RPMI8226 (cell line): ENCODE measurements at regions not wholly inside any gene's neighbourhood (a gene's known extent, or its start where the extent isn't known, plus 50 kb on each side); places are given as distances from the start of the nearest gene placed in this dataset.
"Not testable (repeated sequence)": the region's sequence is repeated elsewhere in the genome, so short reads cannot be mapped to it uniquely, and the experiment has no call there.

Experiments used
- DNase-seq: peaks from one replicate; pipeline ENCODE4 v3.0.0-alpha.2; 2015

DNA sequence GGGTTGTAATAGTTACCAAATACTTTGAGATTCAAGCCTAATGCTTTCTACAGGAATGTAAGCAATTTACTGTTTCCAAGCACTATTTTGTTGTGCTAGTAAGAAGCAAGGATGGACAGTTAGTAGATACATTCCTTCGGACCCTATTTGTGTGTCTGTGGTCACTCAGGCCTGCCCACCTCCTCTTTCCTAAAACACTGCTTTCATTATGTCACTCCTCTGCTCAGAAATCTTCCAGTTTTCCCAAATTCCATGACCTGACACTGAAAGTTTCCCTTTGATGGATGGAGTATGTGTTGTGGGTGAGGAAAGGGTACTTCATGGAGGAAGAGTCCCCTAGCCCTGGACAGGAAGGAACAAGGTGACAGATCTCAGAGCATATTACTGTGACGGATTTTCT, 141.1 kb downstream of the DISP1 start:
- no peak for DNase-seq

DNA sequence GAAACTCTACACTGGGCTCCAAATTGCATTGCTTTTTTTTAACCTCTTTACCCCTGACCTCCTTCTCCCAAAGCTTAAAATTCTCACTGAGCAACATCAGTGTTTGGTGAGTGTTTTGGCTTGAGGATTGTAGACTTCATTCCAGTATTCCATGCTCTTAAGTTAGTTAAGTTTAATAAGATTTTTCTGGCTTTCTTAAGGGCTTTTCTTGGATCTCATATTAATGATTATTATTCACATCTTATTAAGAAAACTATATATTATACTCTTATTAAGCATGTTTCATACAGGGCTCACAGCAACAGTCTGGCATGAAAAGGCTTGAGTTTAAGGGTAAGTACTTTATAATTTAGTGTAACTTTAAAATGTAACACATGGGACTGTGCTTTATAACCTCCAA, 141.8 kb downstream of the DISP1 start:
- DNase-seq = no peak

DNA sequence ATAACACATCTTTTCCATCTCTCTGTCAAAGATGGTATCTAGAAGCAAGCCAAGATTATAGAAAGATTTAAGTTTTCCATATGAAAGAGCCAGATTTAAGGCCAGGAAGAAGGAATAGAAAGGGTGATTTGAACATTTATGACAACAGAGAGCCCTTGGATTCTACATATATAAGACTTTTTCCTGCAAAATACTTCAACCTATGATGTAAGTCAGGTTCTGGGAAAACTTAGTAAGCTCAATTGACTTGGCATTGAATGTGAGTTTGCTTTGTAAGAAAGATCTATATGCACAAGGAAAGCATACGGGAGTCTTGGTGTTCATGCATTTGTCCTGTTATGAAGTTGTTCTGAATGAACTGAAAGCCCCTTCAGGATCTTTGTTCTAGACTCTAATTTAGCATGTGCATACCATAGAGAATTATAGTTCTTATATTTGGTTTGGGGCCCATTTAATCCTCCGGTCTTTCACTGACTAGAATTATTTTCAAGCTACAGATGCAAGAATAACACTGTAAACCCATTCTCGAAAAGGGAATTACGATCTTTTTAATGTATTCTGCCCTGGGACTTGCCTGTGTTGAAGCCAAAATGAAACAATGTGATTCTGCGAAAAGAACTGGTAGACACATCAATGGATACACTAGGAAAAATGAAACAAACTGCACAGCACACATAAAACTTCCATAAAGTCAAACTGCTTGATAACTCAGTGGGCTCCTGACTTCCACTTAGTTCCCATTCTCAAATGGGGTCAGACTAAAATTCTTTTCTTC, 152.8 kb downstream of the DISP1 start:
- DNase-seq = no peak

DNA sequence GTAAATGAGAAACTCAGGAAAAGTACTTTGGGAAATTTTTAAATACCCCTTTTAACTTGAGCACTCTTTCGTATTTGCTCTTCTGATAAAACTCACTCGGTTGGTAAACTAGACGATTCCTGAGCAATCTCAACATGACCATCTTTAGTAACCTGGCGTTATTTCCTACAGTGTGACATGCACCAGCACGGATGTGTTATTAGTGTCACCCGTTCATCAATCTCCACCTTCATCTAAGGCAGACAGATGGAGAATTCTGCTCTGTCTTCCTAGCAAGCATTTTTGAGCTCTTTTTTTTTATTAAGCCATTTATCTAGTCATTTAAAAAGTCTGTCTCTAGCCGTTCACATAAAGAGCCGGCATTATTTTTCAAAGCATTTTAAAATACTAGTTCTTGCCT, 155.2 kb downstream of the DISP1 start:
- DNase-seq = no peak

DNA sequence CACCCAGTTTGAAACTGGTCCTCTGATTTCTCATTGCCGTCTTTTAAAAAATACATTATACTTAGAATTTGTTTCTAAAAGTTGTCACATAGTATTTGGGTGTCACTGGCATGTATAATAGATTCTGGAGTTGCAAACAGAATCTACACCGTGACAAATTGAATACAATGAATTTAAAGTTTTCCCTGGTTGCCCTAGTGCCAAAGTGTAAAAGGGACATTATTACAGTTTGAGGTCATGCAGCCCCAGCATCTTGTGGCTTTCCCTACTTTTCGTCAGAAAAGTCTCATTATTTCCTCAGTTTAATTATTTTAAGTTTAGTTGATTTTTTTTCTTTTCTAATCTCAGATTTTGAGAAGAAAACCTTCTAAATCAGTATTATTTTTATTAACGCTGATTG, 155.9 kb downstream of the DISP1 start:
- DNase-seq = no peak

DNA sequence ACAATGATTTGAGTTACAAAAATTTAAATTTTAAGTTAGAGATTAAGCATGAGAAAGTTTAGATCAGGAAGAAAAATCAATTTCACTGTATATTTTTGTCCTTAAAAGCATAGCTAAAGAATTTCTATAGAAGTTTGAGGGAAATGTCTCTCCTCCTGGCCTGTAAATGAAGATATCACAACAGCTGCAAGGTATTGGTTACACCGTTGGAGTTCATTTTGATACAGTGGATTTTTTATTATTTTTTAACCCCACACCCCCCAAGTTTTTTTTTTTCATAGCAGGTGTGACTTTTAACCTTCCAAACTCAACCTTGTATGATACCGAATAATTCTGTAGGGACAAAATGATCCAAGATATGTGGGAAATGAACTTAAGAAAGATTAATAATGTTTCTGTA, 156.3 kb downstream of the DISP1 start:
- no peak for DNase-seq

DNA sequence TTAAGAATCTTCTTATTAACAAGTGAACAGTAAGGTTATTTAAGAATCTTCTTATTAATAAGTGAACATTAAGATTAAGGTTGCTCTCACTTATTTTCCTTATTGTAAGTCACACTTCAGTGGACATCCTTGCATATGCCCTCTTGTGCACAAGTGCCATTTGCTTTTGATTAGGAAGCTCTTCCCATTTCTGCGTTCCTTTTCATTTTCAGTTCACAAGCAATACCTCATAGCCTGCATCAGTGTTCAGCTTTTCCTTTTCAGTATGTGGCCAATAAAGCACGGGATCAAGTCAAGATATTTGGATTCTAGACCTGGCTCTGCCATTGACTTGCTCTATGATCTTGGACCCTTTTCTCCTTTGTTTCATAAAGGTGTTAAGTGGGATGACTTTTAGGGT, 158.7 kb downstream of the DISP1 start:
- DNase-seq = no peak

DNA sequence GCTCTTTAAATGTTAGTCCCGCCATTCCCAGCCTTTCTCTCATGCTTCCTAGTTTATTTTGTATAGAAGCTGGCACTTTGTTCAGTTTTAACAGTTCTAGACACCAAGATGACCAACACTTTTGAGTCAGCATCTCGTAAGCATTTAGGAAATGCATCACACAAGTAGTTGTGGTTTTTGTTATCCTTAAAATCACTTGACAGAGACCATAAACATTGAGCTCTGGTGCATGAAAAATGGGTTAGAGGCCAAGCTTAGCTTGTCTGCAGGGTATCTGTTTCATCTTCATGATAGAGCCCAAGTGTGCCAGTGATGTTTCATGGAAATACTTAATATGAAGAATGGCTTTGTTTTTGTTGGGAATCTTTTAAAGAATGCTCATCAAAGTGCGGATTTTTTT, 159.7 kb downstream of the DISP1 start:
- no peak for DNase-seq

DNA sequence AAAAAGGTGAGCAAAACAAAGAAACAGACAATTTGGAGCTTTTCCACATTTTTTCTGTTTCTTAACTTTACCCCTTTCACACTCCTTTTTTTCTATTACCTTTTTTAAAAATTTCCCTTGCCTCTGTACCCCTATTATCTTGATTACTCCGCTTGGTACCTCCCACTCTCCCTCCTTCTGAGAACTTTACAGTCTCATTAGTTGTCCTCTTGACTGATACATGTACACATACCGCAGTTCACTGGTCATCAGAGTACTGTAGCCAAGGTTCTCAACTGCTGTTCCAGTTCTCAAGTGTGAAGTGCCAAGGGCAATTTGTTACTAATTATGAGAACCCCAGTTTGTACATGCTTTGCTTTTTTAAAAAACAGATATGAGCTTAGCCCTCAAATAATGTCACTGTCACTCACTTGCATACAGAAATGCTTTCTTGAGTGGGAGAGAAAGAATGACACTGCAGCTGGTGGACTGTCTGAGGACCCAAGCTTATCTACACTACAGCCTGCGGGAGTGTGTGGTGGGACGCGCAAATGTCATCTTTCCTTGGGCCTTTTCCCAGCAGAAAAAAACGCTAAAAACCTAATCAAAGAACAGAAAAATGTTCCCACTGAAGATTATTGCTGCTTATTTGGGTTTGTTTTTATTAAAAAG, 160.8 kb downstream of the DISP1 start:
- no peak for DNase-seq

DNA sequence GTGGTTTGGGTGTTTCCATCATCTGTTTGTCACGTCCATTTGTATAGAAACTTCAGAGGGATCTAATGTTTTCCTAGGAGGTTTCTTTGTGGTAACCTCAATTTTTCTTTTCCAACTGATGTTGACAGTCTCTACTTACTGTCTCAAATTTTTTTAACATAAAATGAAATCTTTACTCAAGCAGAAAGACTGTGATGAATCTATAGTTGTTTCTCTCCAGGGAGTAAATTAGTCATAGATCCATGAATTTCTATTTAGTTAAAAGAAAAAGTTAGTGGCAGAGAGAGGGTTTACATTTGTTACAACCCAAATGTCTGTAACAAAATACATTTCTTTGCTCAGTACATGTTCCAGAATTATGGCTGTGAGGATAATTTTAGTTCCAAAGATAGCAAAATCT, 161.6 kb downstream of the DISP1 start:
- DNase-seq = no peak

DNA sequence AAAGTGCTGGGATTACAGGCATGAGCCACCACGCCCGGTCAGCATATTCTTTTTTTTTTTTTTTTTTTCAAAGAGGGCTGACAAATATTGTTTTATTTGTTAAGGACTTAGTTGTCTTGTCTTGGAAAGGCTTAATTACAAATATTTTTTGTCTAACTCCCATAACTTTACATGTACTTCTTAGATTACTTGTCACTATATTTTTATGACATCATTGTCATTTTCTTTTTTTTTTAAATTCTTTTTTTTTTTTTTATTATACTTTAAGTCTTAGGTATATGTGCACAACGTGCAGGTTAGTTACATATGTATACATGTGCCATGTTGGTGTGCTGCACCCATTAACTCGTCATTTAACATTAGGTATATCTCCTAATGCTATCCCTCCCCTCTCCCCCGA, 162.5 kb downstream of the DISP1 start:
- DNase-seq = not testable (repeated sequence)

DNA sequence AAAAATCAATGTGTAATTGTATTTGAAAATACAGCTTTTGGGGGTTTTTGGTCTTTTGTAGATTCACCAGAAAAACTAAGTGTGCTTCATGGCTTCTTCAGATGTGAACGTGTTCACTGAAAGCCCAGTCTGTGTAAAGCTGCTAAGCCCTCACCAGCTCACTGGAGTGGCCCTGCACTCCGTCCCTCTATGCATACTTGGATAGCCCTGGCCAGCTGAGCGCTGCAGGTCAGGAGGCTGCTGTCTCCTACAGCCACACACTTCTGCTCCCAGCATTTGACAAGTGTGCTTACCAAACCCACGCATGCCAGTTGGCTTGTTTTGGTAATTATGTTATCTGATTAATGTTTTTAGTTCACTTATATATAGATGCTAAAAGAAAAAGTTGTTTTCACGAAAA, 163.5 kb downstream of the TLR5 start:
- no peak for DNase-seq

DNA sequence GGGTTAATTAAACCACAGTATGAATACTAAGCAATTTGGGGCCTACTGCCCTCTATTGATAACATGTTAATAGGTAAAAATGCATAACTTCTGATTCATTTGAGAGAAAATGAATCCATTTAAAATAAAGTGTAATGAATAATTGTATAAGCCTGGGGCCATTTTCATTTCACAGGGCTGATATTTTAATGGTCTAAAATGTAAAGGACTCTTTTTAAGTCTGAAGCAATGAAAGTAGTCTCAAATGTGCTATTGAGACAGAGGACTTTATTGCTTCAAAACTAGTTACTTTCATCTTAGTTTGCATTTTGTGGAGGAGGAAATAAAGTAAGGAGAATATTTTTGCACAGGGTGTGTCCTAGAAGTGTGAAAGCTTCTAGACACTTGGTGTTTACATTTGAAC, 155.4 kb downstream of the TLR5 start:
- DNase-seq = no peak

DNA sequence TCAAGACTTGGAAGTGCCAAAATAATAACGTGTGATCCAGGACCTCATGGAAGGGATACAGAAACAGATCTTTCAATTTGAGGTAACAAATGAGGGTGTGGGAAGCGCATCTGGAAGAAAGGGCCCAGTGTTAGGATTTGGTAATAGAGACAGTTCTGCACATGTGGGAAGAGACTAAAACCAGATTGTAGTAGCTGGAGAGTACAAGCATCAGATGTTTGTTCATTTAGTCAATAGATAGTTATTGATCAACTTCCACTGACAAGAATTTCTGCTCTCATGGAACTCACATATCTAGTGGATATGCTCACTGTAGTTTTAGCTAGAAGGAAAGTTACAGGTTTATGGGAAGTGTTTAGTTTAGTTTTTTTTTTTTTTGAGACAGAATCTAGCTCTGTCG, 153.6 kb downstream of the TLR5 start:
- DNase-seq = no peak

DNA sequence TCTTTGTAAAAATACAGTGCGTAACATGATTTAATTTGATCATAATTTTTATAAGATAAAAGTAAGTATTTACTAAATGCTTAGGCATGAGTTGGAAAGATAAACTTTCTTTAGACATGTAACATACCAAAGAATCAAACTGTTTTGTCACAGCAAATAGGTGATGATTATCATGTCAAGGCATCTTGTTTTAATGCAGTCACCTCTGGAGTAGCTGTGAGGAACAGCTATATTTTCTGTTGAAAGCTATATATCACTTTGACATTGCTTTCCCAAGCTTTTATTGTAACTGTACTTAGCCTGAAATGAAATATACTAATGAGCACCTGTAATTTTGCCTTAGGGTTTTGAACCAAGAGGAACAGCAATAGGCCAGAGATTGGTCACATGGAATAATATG, 151.9 kb downstream of the TLR5 start:
- no peak for DNase-seq

DNA sequence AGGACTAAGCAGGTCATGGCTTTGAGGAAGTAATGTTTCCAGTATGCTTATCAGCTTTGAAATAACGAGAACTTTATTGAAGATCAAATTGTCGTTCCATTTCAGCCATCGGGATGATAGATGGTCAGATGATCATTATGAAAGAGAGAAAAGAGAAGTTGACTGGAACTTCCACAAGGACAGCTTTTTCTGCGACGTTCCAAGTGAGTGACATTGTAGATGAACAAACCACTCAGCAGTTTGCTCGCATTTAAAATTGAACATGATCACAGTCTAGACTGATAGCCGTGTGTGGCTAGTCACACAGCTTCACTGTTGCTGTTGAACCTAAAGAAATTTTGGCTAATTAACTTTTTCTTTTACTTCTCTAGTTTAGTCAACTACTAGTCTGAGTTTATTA, 151.1 kb downstream of the TLR5 start:
- DNase-seq = no peak

DNA sequence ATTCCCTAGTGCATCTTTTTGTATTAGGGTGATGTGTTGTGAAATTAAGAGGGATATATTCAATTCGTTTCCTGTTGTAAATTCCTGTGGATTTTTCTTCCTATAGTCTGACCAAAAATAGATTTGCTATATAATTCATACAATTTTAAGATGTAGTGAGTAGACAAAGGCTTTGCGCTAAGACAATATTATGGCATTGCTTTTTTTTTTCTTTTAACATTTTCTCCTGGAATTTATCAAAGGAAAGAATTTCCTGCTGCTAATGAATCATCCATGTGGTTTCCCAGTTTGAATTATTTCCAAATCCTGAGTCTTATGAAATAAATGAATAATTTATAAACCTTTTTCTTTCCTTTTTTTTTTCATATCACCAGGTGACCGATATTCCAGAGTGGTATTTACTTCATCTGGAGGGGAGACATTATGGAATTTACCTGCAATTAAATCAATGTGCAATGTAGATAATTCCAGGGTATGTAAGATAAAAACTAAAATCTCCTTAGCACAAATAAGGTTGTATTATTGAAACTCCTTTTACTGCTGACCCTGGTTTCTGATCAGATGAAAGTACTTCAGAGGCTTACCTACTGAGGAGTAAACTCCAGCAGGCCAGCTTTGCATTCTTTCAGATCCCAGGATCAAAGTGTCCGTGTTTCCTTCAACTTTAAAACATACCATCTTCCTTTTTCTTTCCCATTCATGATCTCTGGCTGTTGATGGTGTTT, 148.4 kb downstream of the TLR5 start:
- no peak for DNase-seq

DNA sequence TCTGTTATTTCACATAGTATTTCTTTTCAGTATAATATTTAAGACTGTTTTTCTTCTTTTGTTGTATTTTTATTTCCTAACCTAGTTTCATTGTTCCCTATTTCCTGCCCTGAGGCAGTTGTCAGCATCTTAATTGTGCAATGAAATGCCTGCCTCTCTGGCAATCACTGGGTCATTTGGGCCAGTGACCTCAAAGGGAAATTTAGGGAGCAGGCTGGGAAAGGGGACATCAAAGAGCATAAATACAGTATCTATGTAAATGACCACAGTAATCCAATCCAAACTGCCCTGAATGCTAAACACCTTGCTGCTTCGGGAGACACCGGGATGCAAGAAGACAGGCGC, 147.8 kb downstream of the TLR5 start:
- DNase-seq = no peak

DNA sequence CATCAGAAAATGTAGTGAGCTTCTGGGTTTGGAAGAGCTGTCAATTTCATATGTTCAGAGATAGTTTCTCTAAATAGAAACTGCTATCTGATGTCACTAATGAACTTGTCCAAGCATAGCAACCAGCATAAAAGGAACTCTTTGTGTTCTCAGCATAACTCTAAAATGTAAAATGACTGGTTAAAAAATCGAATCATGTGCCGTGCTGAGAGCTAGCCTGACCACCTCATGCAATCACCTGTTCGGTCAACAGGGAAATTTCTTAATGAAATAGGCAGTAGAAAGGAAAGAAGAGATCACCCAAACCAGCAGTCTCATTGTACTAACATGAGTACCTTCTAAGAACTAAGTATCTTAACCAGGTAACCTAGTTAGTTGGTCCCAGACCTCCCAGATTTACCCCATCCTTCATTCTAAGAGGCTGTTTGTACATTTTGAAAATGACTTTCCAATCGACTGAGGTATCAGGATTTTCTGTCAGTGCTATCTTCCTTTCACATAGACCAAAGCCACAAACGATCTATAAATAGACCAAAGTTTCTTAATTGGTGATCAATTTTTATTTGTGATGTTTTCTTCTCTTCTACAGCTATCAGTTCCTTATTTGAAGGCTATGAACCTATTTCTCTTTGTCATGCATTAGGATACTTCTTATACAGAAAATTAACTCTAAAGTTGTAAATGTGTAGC, 147.3 kb downstream of the TLR5 start:
- DNase-seq = no peak

DNA sequence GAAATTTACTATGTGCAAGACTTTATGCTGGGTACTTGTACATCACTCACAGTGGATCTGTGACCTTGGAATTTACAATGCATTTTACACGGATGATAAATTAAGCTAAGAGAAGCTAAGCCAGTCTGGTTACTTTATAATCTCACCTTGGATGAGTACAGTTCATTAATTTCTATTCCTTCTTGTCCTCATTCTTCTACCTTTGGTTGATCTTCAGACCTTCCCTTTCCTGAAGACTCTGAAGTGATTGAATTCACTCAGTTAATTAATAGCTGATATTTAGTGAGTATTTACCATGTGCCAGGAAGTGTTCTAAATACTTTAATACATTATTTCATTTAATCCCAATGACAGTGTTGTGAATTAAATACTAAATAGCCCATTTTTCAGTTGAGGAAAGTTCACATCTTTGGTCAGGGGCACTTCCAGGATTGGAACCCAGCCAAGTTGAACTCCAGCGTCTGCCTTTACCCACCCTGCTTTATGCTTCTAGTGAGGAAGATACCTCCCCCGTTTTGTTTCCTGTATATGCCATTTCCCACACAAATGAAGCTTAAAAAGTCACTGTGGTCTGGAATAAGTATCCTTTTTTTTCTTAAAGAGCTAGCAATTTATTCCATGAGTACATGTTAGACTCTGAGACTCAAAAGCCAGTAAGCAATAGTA, 146.6 kb downstream of the TLR5 start:
- DNase-seq = no peak

DNA sequence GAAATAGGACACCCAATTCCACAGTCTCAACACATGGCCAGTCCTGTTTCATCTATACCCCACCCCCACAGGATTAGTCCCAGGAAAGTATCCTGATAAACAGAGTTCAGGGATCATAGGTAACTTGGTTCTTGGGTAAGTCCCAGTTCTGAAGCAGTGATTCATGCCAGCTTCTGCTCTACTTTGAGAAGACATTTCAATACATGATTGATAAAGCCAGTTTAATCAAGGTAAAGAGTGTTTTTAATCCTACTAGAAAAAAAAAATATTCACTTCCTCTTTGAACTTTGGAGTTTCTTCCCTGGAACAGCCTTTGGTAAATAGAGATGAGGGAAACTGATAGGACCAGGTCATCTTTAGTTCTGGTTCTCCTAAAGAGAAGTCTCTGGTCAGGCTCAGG, 142.4 kb downstream of the TLR5 start:
- no peak for DNase-seq

DNA sequence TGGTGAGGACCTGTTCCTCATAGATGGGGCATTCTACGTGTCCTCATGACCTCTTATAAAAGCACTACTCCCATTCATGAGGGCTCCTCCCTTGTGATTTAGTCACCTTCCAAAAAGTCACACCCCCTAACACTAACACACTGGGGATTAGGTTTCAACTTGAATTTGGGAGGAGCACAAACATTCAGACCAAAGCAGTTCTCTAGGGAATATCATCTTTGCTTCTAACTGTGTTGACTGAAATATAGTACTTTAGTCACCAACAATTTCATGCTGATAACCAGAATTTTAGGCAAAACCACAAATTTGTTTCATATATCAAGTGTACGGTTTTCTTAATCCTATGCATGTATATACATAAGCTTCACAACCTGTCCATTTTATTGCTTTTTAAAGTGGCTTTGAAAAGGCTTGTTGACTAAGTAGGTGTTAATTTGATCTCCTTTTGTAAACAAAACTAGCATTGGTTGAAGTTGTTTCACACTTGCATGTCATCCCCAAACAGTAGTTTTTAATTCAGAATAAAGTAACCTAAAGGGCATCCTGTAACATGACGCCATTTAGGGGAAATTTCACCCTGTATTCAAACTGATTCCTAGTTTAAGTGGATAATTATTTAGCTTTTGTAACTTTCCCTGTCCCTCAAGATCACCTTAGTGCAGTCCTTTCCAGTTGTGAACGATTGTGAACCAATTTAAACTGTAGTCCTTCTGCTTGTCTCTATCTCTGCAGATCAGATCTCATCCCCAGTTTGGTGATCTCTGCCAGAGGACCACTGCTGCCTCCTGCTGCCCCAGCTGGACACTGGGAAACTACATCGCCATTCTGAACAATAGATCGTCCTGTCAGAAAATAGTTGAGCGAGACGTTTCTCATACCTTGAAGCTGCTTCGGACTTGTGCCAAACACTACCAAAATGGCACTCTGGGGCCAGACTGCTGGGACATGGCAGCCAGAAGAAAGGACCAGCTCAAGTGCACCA, 141.1 kb downstream of the TLR5 start:
- no peak for DNase-seq
